GM19328 (cell line): ENCODE measurements at regions not wholly inside any gene's neighbourhood (a gene's known extent, or its start where the extent isn't known, plus 50 kb on each side); places are given as distances from the start of the nearest gene placed in this dataset.
"Not testable (repeated sequence)": the region's sequence is repeated elsewhere in the genome, so short reads cannot be mapped to it uniquely, and the experiment has no call there.

Source experiments
- ATAC-seq: cut with Tn5 transposase; IDR thresholded peaks from one replicate; pipeline ENCODE4 v1.9.1; 2021; ENCODE audit warnings: mild to moderate bottlenecking, moderate library complexity; ENCODE audit not compliant: unreplicated experiment

DNA sequence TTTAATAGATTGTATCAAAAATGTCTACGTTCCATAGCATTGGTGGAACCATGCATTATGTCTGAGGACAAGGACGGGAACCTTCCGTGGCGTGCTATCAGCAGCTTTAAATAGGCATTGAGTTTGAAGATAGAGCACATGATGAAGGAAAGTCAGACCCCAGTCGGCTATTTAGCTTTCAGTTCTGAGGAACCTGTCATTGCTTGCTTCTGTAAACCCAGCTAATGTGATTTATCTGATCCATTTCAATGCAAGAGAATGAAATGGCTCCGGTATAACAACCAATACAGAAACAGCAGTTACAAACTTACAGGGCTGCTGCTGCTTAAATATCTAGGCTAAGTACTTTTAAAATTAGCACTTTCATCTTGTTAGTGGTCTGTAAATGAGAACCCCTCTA is 503.3 kb downstream of the RNF144A start:
- ATAC-seq = no peak

DNA sequence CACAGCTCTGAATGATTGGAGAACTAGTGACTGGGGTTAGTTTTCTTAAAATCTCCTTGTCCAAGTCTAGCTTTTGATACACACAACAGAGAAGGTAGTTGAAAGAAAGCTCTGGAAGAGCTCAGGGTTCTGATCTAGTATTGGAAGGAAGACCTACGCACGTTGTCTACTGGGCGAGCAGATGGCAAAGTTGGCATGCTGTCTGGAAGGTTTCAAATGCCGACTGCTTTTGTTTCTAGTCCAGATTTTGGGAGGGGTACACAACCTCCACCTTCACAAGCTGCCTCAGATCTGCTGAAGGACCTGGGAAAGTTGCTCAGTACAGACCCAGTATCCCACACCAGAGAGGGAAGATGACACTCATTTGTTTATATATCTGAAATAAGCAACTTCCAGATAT is 507.3 kb downstream of the RNF144A start:
- ATAC-seq = no peak

DNA sequence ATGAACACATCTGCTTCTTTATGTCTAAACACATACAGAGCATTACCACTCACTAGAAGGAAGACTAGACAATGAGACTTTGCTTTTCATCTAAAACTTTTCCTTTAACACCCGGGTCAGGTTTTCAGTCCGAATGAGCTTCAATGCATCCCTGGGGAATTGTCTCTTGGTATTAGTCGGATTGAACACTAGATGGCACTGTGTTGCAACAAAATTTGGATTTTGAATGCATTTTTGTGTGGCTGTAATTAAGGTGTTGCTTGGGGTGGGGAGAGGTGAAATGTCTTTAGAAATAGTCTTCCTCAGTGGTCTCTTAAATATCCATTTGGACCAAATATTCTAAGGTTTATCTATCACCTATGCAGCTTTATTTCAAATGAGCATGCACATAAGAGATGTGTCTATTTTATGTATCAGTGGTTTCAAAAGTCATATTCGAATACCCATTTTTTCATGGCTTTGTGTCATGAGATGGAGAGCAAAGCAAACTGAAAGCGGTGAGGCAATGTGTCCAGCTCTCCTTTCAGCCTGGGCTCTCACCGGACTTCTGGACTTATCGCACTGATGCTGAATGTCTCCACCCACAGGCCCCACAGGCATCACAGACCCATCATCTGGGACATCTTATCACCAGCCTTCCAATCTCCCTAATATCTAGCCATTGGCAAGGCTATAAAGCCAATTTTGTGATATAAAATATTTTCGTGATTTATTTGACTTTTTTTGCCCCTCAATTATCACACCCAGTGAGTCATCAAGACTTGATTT is 510.3 kb downstream of the RNF144A start:
- no peak for ATAC-seq

DNA sequence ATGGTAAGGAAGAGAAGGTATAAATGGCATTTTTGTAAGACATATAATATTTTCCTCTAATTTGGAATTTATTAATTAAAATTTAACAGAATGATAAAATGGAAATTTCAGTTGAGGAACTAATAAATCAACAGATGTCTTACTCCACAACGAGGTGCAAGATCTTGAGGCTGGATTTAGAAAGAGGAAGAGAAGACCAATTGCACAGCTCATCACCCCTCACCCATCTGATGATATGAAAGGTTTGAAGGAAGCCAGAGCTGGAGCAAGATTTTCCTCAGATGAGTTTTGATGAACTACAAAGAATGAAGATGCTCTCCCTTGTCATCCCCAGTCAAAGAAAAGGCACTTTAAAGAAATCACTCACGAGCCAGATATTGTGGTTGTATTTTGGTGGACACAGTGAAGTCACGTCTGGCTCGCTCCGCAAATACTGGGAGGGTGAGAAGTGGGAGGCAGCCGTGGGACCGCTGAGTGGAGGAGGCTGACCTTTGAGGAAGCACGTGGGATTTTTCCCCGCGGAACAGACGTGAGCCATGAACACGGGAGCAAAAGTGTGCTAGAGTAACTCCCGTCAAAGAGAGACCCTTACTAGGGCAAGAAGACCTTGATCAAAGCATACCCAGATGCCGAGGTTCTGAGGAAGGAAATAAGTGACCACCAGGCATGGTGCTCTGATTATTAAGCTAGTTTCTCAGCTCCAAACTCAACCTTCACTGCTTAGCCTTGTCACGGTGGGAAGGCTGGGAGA is 511.4 kb downstream of the RNF144A start:
- no peak for ATAC-seq

DNA sequence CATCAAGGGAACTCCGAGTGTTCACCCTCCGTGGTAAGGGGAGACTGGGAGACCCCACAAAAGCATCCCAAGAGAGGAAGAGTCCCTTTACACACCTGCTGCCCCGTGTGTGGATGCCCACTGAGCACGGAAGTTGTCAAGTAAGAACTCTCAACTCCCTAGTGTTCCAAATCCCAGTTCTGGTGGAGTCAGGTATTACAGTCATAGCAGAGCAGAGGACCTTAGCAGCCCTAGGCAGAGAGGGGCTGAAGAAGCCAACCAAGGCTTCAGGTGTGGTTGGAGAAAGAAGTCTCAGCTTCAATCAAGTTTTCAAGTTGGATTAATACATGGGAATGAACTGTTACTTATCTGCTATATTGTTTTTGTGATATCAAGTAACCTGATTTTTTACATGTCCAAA is 512.5 kb downstream of the RNF144A start:
- ATAC-seq = no peak

DNA sequence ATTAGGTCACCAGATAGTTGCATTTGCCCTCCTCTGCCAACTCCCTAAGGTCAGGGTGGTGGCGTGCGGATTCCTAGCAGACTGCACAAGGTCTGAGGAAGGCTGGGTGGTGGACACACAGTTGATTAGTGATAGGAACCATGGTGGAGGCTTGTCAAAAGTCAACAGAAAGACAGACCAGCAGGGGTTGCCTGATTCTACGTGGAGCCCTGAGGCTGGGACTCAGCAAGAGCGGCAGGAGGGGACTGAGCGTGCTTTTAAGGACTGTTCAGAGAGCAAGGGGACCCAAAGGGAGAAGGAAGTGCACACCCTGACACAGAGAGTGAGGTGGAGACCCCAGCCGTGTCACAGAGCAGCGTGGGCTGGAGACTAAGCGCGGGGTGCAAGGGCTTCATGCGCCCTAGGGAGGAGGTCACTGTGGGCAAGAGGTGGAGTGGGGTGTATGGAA is 513.2 kb downstream of the RNF144A start:
- ATAC-seq = no peak

DNA sequence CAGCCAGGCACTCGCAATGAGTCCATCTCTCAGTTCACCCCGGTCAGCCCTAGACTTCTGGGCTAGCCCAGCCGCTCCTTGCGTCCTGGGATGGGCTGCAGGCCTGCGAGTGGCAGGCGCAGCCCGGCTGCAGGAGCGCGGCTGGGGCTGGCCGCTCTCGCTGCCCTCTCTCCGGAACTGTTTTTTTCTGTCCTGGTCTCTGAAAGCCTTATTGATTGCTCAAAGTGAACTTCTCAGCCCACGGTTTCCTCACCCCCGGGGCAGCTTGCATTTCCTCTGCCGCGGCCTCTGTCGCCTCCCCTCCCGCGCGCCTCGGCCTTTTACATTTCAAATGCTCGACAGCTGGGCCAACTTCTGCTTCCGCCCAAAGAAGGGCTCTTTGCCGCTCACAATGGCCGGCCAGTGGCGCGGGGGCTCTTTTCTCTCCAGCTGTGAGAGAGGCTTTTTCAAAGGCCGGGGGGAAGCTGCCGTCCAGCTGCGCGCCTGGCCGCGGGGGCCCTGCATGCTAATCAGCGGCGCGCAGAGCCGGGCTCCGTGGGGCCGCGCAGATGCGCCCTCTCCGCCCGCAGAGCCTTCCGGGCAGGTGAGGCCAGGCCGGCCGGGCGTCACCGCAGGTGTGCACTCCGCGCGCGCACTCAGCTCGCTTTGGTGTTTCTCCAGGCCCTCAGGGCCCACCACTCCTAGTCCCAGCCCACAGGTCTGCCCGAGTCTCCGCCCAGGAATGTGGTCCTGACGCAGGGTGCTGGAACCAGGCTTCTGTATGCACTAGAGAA is 513.8 kb downstream of the RNF144A start:
- ATAC-seq = no peak

DNA sequence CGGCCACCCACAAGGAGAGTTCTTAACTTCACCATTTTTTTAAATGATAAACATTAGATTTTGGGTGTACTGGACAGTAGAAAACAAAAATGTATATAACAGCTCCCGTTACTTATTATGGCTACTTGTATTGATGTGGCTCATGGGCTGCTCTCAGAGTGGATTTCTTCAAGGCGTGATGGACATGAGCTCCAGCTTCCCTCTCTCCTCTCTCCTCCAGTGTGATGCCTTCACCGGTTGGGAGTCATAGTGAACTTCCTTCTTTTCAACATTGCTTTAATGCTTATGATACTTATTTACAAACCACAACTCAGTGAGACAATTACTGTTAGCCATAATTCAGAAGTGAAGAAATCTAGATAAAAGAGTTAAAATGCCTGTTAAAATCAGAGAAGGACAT is 515.2 kb downstream of the RNF144A start:
- ATAC-seq = no peak

DNA sequence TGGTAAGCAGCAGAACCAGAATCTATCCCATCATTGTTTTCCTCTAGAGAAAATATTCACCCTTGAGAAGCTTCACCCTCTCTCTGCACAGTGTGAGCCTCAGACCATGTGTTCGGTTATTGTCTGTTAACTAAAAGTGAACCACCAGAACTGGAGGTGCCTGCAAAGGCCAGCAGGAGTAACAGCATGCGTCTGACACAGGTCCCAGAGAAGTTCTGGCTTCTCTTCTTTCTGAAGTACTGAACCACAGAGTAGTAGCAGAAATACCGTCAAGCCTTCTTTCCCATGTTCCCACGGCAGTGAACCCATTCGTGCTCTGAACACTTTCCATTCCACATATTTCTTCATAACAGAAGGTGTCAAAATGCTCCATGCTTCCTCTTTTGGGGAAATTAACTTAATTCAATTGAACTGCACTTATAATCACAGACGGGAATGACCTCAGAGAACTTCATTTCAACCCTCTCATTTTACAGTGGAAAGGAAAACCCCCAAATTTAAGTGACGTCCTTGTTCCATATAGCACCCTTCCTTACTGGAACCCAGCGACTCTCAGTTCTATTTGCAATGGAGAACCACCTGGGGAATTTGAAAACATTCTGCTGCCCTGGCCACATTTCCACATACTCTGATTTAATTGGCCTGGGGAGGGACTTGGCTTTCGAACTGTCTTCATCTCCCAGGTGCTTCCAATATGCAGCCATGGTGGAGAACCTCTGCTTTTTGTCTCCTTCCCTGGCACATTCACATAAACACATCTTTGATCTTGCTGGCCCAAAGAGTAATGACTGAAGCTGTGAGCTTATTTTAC is 519.1 kb downstream of the RNF144A start:
- ATAC-seq = no peak

DNA sequence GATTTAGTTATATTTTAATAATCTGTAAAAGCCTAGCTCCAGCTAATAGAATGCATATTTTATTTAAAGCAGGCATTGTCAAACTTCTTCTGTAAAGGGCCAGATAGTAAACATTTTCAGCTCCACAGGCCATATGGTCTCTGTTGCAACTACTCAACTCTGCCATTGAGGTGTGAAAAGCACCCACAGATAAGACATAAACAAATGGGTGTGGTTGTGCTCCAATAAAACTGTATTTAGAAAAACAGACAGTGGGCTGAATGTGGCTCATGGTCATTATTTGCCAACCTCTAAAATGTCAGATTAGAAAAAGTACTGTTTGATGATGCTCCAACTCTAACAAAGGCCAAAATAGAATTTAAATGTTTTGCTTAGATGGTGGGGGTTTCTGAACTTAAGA is 519.9 kb downstream of the RNF144A start:
- ATAC-seq = no peak

DNA sequence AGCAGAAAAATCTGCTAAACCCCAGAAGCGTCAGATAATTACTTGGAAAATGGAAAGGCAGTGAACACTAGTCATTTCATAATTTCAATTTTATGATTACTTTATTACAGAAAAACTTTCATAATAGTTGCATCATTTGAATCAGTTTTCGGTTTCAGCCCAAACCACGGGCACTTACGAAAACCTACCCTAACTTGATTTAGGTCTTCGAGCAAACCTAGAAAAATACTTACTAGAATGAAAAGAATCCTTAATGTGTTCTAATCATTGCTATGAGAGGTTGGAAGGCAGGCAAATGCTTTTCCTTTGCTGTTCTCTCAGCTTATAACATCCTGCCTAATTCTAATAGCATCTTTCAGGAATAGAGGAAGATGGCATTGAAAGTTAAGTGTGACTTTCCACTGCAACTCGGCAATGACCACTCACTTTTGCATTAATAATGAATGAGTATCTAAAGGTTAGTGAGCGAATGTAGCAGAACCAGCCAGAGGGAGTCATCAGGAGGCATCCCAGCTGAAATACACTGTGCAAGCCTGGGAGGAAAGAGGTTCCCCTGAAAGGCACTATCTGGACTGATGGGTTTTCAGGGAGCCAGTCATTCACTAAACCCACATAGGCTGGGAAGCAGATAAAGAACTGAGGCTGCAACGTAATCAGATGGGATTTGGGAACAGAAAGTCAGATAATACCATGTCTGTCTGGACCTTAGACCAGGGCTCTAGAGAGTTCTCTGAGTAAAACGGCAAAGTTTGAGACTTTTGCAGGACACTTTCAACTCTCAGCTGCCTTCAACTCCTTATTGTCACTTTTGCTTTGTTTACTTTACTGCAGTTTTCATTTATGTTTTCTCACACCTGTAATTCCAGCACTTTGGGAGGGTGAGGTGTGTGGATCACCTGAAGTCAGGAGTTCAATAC is 520.8 kb downstream of the RNF144A start:
- no peak for ATAC-seq

DNA sequence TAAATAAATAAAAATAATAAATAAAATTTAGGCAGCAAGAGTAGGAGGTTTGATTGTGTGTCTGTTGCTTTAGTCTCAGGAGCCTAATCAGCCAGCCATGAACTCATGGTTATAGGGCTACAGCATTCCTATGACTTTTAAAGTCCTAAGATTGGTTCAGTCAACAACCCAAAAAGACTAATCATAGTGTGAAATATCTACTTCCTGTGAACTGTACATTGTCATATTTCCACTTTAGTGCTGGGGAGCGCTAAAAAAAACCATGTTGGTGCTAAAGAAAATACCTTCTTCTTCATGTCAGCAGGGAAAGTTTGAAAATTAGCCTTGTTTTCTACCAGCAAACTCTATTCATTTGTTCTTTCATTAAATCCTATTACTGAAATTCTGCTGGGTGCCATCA is 521.6 kb downstream of the RNF144A start:
- no peak for ATAC-seq

DNA sequence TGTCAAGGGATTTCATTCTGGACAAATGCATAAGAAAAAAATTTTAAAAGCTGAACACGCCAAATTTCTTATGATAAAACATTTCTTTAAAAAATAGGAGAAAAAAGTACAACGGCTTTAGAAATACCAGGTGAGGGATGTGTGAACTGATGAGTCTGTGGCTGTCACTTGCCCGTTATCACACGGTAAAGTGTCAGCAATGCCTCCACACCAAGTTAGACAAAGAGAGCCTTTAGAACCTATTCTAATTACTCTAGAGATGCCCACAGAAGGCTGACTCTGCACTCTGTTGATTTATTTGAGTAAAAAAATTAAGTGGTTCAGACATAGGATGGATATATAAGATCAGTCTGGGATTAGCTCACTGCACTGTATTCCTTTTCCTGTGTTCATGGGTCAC is 523.8 kb downstream of the RNF144A start:
- no peak for ATAC-seq

DNA sequence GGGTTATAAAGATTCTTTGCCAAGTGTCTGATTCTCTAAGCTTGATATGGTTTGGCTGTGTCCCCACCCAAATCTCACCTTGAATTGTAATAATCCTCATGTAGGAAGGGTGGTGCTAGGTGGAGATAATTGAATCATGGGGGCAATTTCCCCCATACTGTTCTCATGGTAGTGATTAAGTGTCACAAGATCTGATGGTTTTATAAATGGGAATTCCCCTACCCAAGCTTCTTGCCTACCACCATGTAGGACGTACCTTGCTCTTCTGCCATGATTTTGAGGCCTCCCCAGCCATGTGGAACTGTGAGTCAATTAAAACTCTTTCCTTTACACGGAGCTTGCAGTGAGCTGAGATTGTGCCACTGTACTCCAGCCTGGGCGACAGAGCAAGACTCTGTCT is 524.6 kb downstream of the RNF144A start:
- ATAC-seq = not testable (repeated sequence)

DNA sequence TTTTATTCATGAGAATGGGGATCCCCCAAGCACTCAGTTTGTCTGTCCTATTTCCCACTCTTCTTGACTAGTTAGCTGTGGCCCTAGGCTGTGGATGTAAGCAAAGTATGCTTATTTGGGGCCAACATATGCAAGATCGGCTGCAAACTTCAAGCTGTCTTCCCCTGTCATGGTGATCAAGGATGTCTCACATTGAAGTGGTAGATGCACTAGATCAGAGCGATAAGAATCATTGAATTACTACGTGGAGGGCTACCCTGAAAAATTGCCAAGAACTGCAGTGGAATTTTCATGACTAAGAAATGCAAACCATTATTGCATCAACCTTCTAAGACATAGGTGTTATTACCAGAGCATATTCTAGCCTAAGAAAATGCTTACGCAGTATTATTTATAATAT is 527.4 kb downstream of the RNF144A start:
- no peak for ATAC-seq

DNA sequence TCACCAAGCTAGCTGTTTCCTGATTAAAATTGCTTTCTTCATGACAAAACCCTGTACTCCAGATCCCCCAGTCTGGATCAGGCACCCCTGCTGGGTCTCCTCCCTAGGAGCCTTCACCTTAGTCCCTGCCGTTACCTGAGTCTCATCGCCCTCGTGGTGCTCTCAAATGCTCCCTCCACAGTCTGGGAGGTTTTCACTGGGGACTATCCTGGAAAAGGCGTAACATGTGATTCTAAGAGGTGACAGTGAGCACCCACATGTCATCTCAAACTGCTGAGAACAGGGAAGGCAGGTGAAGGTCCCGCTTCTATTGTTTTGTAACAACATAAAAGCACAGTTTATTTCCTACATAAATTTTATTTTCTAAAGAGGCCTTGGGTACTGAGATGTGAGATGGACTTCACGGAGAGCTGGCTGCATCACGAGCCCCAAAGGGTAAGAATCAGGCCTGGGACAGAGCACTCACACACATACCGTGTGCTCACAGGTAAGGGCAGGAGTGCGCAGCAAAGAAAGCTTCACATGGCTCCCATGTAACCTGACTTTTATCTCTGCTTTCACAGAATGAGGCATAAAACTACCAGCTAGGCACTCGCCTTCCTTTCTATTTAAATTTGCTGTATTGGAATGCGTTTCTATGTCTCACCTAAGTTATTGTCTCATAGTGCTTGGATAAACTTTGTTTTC is 531.5 kb downstream of the RNF144A start:
- no peak for ATAC-seq

DNA sequence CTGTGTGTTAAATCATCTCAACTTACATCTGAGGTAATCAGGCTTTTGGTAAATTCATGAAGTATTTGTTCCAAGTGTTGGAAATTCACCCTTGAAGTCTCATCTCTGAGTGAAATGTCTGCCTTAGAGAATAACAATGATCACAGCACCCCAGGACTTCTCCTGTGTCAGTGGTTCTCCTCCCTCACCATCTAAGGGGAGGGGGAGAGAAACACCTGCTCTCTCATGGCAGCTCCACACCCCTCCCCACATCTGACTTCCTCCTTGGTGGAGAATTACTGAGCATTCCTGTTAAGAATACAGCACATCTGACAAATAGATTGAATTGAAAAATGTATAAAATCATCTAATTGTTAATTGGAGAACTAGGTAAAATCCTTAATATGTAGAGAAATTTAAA is 532.1 kb downstream of the RNF144A start:
- no peak for ATAC-seq

DNA sequence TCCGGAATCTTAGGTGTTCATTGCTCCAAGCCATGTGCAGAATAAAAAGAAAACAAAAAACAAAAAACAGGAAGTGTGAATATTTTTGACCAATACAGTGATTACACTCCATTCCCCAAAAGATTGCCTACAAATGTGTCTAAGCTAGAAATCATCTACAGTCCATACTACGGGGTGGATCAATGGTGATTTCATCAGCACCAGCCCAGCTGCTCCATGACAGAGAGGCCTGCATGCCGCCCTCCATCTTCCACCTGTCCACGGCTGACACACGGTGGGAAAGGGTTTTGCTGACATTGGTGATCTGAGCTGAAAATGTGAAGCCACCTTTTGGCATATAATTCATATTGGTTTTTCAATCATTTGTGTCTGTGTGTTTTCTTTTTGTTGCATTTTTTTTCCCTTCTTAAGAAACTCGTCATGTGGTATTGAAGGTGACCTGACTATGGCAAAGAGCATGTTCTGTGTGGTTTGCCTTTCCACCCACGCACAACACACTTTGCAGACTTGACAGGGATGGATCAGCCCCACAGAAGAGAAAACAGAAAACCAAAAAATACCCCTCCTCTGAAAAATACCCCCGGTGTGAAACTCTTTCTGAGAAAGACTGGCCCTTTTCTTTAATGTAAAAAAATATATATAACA is 533.1 kb downstream of the RNF144A start:
- no peak for ATAC-seq

DNA sequence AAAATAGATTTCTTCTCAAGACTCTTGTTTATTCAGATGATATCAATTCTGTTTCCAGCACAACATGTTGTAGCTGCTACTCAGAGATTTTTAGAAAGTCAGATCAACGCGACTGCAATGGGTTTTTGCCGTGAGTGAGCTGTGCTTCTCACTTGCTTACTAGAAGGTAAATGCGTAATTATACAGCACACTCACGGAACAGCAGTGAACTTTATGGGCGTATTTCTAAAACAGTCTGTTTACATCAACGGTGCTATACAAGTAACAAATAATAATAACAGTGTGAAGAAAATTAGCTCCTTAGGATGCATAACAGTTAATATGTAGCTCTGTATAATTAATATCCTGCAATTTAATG is 533.6 kb downstream of the RNF144A start:
- no peak for ATAC-seq
